GM23248 (cell line): ENCODE measurements at regions not wholly inside any gene's neighbourhood (a gene's known extent, or its start where the extent isn't known, plus 50 kb on each side); places are given as distances from the start of the nearest gene placed in this dataset.

Experiments
- EZH2 ChIP-seq: fragments of 200-600 bp; sonication (generic); IDR thresholded peaks from 2 replicates; pipeline ENCODE4 v1.6.1; 2018; ENCODE audit warnings: antibody characterized with exemption, mild to moderate bottlenecking; ENCODE audit not compliant: insufficient read depth, poor library complexity, severe bottlenecking
- EZH2phosphoT487 ChIP-seq: fragments of 200-600 bp; sonication (generic); IDR thresholded peaks from 2 replicates; pipeline ENCODE4 v1.6.1; 2018; ENCODE audit warnings: antibody characterized with exemption, moderate library complexity, mild to moderate bottlenecking, low read depth; ENCODE audit not compliant: insufficient read depth

DNA sequence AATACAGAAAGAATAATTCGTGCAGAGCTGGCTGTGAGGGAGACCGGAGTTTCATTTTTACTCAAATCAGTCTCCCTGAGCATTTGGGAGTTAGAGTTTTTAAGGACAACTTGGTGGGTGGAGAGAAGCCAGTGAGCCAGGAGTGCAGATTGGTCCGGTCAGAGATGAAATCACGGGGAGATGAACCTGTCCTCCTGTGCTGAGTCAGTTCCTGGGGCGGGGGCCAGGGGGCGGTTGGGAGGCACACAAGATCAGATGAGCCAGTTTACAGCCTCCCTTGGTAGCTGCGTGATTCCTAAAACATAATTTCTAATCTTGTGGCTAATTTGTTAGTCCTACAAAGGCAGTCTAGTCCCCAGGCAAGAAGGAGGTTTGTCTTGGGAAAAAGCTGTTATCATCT, 1267.9 kb downstream of the AMY1C start:
- no peak for TF ChIP-seq EZH2
- no peak for TF ChIP-seq EZH2phosphoT487
